ENCODE measurements at regions not wholly inside any gene's neighbourhood (a gene's known extent, or its start where the extent isn't known, plus 50 kb on each side); places are given as distances from the start of the nearest gene placed in this dataset.

GRCh38 chr1:82453511-82454185, 652.9 kb downstream of the ADGRL2 start:
- H3K4me2 ChIP-seq (ENCODE audit: low read length) = no peak overlapping the region
- H4K20me1 ChIP-seq (ENCODE audit: control insufficient read depth, insufficient read depth, low read depth, low read length) = no peaks in the 10 kb centered on the region

GRCh38 chr1:82452096-82452495, 651.4 kb downstream of the ADGRL2 start:
- Histone ChIP-seq H3K9me2 (replicated peaks; ENCODE audit: control insufficient read depth, low read length) (no peaks in the 10 kb centered on the region), H3K4me3 (ENCODE audit: low read length) (no peak overlapping the region), H3K79me2 (ENCODE audit: control insufficient read depth, low read length) (no peaks in the 10 kb centered on the region), H3K4me2 (ENCODE audit: low read length) (no peak overlapping the region), H4K20me1 (ENCODE audit: control insufficient read depth, insufficient read depth, low read depth, low read length) (no peaks in the 10 kb centered on the region), H3K36me3 (ENCODE audit: control insufficient read depth, low read length) (no peaks in the 10 kb centered on the region), H3K27me3 (ENCODE audit: control insufficient read depth, low read length) (no peaks in the 10 kb centered on the region), H3K27ac (ENCODE audit: low read depth, low read length) (no peak overlapping the region), H3F3A (ENCODE audit: control insufficient read depth, insufficient read depth) (no peaks in the 10 kb centered on the region), H3K9me3 (ENCODE audit: control insufficient read depth, insufficient read depth, low read length) (peaks cover 5% of the 10 kb centered on the region; the same call in 1 of the 2 replicates), H3K4me1 (ENCODE audit: control insufficient read depth, low read length) (no peaks in the 10 kb centered on the region)
- TF ChIP-seq CTCF (IDR thresholded peaks at IDR 0.05; ENCODE audit: low read depth, low read length, poor library complexity, severe bottlenecking) (no peak), EZH2phosphoT487 (IDR thresholded peaks at IDR 0.05; ENCODE audit: borderline replicate concordance, low read length) (no peak)

More at GRCh38 chr1:82453511-82454185, 652.9 kb downstream of the ADGRL2 start:
- H3K27me3 ChIP-seq (ENCODE audit: control insufficient read depth, low read length) = no peaks in the 10 kb centered on the region
- no peaks in the 10 kb centered on the region for H3K9me2 ChIP-seq (replicated peaks; ENCODE audit: control insufficient read depth, low read length)
- peaks cover 5% of the 10 kb centered on the region; the same call in 1 of the 2 replicates for H3K9me3 ChIP-seq (ENCODE audit: control insufficient read depth, insufficient read depth, low read length)
- no peak for TF ChIP-seq CTCF (IDR thresholded peaks at IDR 0.05; ENCODE audit: low read depth, low read length, poor library complexity, severe bottlenecking)
- no peak for TF ChIP-seq EZH2phosphoT487 (IDR thresholded peaks at IDR 0.05; ENCODE audit: borderline replicate concordance, low read length)
- H3K4me1 ChIP-seq (ENCODE audit: control insufficient read depth, low read length) = no peaks in the 10 kb centered on the region
- no peaks in the 10 kb centered on the region for H3F3A ChIP-seq (ENCODE audit: control insufficient read depth, insufficient read depth)
- H3K79me2 ChIP-seq (ENCODE audit: control insufficient read depth, low read length) = no peaks in the 10 kb centered on the region
- no peaks in the 10 kb centered on the region for H3K36me3 ChIP-seq (ENCODE audit: control insufficient read depth, low read length)
- no peak overlapping the region for H3K27ac ChIP-seq (ENCODE audit: low read depth, low read length)
- H3K4me3 ChIP-seq (ENCODE audit: low read length) = no peak overlapping the region

- Histone ChIP-seq H4K20me1 (ENCODE audit: control insufficient read depth, insufficient read depth, low read depth, low read length) (no peaks in the 10 kb centered on the region), H3K27me3 (ENCODE audit: control insufficient read depth, low read length) (no peaks in the 10 kb centered on the region), H3K9me2 (replicated peaks; ENCODE audit: control insufficient read depth, low read length) (no peaks in the 10 kb centered on the region), H3K27ac (ENCODE audit: low read depth, low read length) (no peak overlapping the region), H3K4me1 (ENCODE audit: control insufficient read depth, low read length) (no peaks in the 10 kb centered on the region), H3K4me2 (ENCODE audit: low read length) (no peak overlapping the region), H3F3A (ENCODE audit: control insufficient read depth, insufficient read depth) (no peaks in the 10 kb centered on the region), H3K9me3 (ENCODE audit: control insufficient read depth, insufficient read depth, low read length) (peaks cover 5% of the 10 kb centered on the region; the same call in 1 of the 2 replicates), H3K4me3 (ENCODE audit: low read length) (no peak overlapping the region), H3K36me3 (ENCODE audit: control insufficient read depth, low read length) (no peaks in the 10 kb centered on the region), H3K79me2 (ENCODE audit: control insufficient read depth, low read length) (no peaks in the 10 kb centered on the region)
- TF ChIP-seq CTCF (IDR thresholded peaks at IDR 0.05; ENCODE audit: low read depth, low read length, poor library complexity, severe bottlenecking) (no peak), EZH2phosphoT487 (IDR thresholded peaks at IDR 0.05; ENCODE audit: borderline replicate concordance, low read length) (no peak)
Observed at GRCh38 chr1:82451191-82451590, 650.5 kb downstream of the ADGRL2 start.
